Large intestine (tissue), 3 donors: ENCODE measurements at regions not wholly inside any gene's neighbourhood (a gene's known extent, or its start where the extent isn't known, plus 50 kb on each side); places are given as distances from the start of the nearest gene placed in this dataset.
"Not testable (repeated sequence)": the region's sequence is repeated elsewhere in the genome, so short reads cannot be mapped to it uniquely, and the experiment has no call there.

Experiments used
- DNase-seq, 2 donors: peaks; one replicate each; pipeline versions ENCODE4 v3.0.0 to v3.0.0-alpha.2; 2013
- H3K27ac ChIP-seq: one replicate; pipeline ENCODE4 v1.5.1; 2013; ENCODE audit warnings: low read length
- H3K27me3 ChIP-seq: 2 replicates; pipeline ENCODE4 v1.6.1; 2013; ENCODE audit warnings: low read length; ENCODE audit not compliant: control insufficient read depth, insufficient read depth
- H3K36me3 ChIP-seq: 2 replicates; pipeline ENCODE4 v1.6.1; 2013; ENCODE audit warnings: low read length; ENCODE audit not compliant: control insufficient read depth, insufficient read depth
- H3K4me1 ChIP-seq: one replicate; pipeline ENCODE4 v1.6.1; 2013; ENCODE audit warnings: low read length; ENCODE audit not compliant: control insufficient read depth, insufficient read depth
- H3K4me3 ChIP-seq: one replicate; pipeline ENCODE4 v1.5.1; 2013; ENCODE audit warnings: low read length
- H3K9me3 ChIP-seq: one replicate; pipeline ENCODE4 v1.6.1; 2013; ENCODE audit warnings: mild to moderate bottlenecking, low read depth, low read length, moderate library complexity; ENCODE audit not compliant: control insufficient read depth
- WGBS: methylation state at CpG from one replicate; pipeline ENCODE4 v1.1.5; 2013; ENCODE audit warnings: low lambda C conversion rate; ENCODE audit not compliant: insufficient coverage; 5-methylcytosine and 5-hydroxymethylcytosine counted together

DNA sequence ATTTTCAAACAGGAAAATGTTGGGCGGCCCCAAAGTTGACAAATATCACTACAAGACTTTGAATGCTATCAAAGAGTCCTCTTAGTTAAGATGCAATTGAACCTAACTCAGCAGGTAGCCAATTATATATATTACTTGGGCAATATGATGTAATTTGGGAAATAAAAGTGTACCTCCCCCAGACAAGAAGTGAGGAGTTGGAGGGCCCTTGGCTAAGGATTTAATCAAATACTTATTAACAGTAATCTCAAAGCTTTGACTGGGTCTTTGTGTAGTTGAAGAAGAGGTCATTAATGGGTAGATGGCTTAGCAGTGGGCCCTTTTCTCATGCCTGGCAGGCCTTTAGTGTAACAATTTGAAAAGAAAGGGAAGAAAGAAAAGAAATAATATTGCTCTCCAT, 599.0 kb downstream of the CSNK1G3 start:
- no peaks in the 10 kb centered on the region for H3K9me3 ChIP-seq
- no peaks in the 10 kb centered on the region for H3K27me3 ChIP-seq
- no peaks in the 10 kb centered on the region for H3K4me1 ChIP-seq
- H3K4me3 ChIP-seq = no peak overlapping the region
- no peaks in the 10 kb centered on the region for H3K36me3 ChIP-seq
- no CpG with 5 or more reads among the region's 1 CpG for WGBS
- H3K27ac ChIP-seq = no peak overlapping the region
- DNase-seq = no peak

DNA sequence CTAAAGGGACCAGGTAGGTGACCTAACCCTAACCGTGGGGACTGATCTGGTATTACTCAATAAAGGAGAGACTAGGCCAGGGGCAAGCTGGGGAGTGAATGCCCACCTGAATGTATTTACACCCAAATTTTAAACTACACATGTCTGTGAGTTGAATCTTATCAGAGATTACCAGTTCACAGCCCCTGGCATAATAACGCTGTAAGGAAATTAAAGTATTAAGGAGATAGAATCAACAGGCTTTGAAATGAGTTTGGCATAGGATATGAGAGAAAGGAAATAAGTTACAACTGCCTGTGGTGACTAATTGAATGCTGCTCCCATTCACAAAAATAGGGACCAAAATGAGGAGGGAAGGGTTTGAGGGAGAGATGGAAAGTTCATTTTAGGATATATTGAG, 593.3 kb downstream of the CSNK1G3 start:
- H3K4me3 ChIP-seq = no peak overlapping the region
- H3K36me3 ChIP-seq = no peaks in the 10 kb centered on the region
- no peak overlapping the region for H3K27ac ChIP-seq
- H3K4me1 ChIP-seq = no peaks in the 10 kb centered on the region
- WGBS = 80% methylated on average over 1 of the region's 2 CpGs
- no peaks in the 10 kb centered on the region for H3K27me3 ChIP-seq
- no peak for DNase-seq
- no peaks in the 10 kb centered on the region for H3K9me3 ChIP-seq

DNA sequence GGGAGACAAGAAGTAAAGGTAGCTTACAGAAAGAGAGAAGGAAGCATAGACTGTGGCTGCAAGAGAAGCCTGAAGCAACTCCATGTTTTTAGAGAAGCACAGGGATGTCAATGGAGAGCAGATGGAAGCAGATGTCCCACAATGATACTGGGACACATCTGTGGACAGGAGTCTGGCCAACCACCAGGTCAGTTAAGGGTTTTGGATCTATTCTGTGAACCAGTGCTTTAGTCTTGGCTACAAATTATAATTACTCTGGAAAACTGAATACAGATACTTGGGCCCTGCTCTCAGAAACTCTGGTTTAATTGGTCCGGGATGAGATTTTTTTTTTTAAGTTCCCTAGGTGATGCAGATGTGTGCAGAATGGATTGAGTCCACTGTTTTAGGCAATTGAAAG, 592.8 kb downstream of the CSNK1G3 start:
- H3K9me3 ChIP-seq = no peaks in the 10 kb centered on the region
- H3K36me3 ChIP-seq = no peaks in the 10 kb centered on the region
- H3K4me3 ChIP-seq = no peak overlapping the region
- H3K27ac ChIP-seq = no peak overlapping the region
- DNase-seq = no peak
- WGBS = no CpG with 5 or more reads among the region's 1 CpG
- H3K4me1 ChIP-seq = no peaks in the 10 kb centered on the region
- no peaks in the 10 kb centered on the region for H3K27me3 ChIP-seq

DNA sequence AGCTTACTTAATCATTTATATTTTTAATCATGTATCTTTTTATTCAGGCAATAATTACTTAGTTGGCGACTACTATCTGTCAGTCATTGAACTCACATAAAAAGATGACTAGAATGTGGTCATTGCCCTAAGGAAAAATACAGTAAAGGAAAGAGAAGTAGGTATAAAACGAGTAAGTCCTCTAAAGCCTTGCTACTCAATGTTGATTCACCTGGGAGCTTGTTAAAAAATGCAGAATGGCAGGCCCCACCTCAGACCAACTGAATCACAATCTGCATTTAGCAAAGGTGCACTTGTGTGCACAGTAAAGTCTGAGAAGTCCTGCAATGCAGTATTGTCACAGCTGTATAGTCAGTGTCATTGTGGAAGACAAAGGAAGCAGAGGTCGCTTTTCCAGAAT, 592.4 kb downstream of the CSNK1G3 start:
- WGBS = 100% methylated on average over 1 of the region's 3 CpGs
- no peak overlapping the region for H3K4me3 ChIP-seq
- no peaks in the 10 kb centered on the region for H3K9me3 ChIP-seq
- no peak overlapping the region for H3K27ac ChIP-seq
- H3K36me3 ChIP-seq = no peaks in the 10 kb centered on the region
- H3K4me1 ChIP-seq = no peaks in the 10 kb centered on the region
- H3K27me3 ChIP-seq = no peaks in the 10 kb centered on the region
- no peak for DNase-seq

DNA sequence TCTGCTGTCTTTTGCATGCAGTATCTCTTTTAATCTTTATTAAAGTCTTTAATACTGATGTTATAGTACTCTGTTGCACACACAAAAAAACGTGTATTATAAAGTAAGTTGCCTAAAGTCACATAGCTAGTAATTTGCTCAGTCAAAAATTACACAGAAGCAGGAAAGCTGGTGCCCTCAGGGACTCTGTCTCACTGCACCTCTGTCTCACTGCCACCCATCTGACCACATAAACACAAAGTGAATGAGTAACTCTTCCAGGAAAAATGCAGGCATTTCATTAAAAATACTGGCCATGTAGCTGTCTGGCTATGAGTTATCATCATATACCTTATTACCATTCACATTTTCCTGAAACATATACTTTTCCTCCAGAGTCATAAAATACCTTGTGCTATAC, 591.7 kb downstream of the CSNK1G3 start:
- no peaks in the 10 kb centered on the region for H3K27me3 ChIP-seq
- H3K4me1 ChIP-seq = no peaks in the 10 kb centered on the region
- no peak overlapping the region for H3K27ac ChIP-seq
- H3K36me3 ChIP-seq = no peaks in the 10 kb centered on the region
- DNase-seq = no peak
- no peak overlapping the region for H3K4me3 ChIP-seq
- H3K9me3 ChIP-seq = no peaks in the 10 kb centered on the region
- no CpG with 5 or more reads among the region's 1 CpG for WGBS

DNA sequence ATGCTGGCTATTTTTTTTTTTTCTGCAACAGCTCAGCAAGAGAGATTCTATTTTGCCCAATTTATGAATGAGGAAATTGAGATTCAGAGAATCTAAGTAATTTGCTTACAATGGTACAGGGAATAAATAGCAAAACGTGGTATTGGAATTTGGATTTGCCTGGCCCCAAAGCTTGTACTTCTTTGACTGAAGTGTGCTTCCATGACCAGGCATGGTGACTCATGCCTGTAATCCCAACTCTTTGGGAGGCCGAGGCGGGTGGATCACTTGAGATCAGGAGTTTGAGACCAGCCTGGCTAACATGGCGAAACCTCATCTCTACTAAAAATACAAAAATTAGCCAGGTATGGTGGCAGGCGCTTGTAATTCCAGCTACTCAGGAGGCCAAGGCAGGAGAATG, 591.1 kb downstream of the CSNK1G3 start:
- H3K4me1 ChIP-seq, H3K9me3 ChIP-seq, DNase-seq, H3K4me3 ChIP-seq, H3K36me3 ChIP-seq, H3K27me3 ChIP-seq, H3K27ac ChIP-seq: not testable (repeated sequence)
- no CpG with 5 or more reads among the region's 5 CpGs for WGBS

DNA sequence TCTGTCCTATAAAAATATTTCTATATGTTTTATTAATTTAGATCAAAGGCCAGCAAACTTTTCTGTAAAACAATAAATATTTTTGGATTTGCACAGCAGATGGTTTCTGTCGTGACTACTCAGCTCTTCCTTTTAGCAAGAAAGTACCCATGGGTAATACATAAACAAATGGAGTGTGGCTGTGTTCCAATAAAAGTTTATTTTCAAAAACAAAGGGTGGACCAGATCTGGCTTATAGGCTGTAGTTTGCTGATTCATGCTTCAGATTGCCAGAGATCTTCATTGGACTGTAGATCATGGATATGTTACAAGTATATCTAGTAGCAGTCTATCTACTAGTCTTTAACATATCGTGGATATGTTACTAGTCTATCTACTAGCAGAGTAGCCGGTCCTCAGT, 590.5 kb downstream of the CSNK1G3 start:
- no peak for DNase-seq
- Histone ChIP-seq H3K36me3 (no peaks in the 10 kb centered on the region), H3K27me3 (no peaks in the 10 kb centered on the region), H3K27ac (no peak overlapping the region), H3K4me3 (no peak overlapping the region), H3K4me1 (no peaks in the 10 kb centered on the region), H3K9me3 (no peaks in the 10 kb centered on the region)
- no CpG with 5 or more reads among the region's 3 CpGs for WGBS

DNA sequence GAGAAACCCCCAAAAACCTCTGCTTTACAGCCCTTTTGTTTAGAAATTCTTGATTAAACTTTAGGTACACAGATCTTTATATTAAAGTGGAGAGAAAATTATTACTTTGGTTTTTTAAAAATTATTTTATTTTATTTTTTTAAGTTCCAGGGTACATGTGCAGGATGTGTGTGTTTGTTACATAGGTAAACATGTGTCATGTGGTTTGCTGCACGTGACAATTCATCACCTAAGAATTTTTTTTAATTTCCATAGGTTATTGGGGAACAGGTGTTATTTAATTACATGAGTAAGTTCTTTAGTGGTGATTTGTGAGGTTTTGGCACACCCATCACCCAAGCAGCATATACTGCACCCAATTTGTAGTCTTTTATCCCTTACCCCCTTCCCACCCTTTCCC, 581.7 kb downstream of the CSNK1G3 start:
- DNase-seq = no peak
- Histone ChIP-seq H3K4me1 (no peaks in the 10 kb centered on the region), H3K9me3 (no peaks in the 10 kb centered on the region), H3K27ac (no peak overlapping the region), H3K36me3 (no peaks in the 10 kb centered on the region), H3K4me3 (no peak overlapping the region), H3K27me3 (no peaks in the 10 kb centered on the region)
- no CpG with 5 or more reads among the region's 1 CpG for WGBS

DNA sequence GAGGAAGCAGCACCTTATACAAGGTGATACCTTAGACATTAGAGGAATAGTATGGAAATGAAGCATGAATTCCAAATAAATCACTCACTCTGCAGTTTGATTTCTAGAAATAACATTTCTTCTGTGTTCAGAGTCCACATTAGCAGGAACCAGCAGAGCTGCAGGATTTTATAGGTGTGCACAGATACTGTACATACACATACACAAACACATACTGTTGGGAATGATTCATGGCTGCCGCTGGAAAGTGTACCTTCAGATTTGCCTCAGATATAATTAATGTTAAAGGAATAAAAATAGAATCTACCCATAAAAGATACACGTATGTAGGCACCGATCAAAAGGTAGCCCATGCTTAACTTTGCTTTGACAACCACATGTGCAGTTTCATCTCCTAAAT, 578.1 kb downstream of the CSNK1G3 start:
- 80% methylated on average over 1 of the region's 3 CpGs for WGBS
- Histone ChIP-seq H3K27ac (no peak overlapping the region), H3K36me3 (no peaks in the 10 kb centered on the region), H3K4me1 (no peaks in the 10 kb centered on the region), H3K9me3 (no peaks in the 10 kb centered on the region), H3K4me3 (no peak overlapping the region), H3K27me3 (no peaks in the 10 kb centered on the region)
- no peak for DNase-seq

DNA sequence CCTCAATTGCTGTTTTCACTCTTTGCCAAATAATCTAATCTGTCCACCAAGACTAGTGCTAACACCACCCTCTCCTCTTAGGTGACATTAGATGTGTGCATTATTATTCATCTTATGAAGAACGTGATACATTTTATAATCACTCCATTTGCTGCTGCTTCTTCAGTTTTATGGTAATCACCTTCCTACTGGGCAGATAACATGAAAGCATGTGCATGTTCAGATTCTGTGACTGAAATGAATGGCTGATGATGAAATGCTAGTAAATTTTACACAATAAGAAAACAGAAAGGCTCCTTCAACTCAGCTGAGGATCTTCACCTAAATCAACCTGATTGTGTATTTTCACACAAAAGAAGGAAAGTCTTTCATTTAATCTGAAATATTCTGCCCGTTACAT, 577.6 kb downstream of the CSNK1G3 start:
- no peak for DNase-seq
- Histone ChIP-seq H3K27ac (no peak overlapping the region), H3K27me3 (no peaks in the 10 kb centered on the region), H3K9me3 (no peaks in the 10 kb centered on the region), H3K4me3 (no peak overlapping the region), H3K36me3 (no peaks in the 10 kb centered on the region), H3K4me1 (no peaks in the 10 kb centered on the region)
- WGBS = 45% methylated on average over 2 of the region's 2 CpGs

DNA sequence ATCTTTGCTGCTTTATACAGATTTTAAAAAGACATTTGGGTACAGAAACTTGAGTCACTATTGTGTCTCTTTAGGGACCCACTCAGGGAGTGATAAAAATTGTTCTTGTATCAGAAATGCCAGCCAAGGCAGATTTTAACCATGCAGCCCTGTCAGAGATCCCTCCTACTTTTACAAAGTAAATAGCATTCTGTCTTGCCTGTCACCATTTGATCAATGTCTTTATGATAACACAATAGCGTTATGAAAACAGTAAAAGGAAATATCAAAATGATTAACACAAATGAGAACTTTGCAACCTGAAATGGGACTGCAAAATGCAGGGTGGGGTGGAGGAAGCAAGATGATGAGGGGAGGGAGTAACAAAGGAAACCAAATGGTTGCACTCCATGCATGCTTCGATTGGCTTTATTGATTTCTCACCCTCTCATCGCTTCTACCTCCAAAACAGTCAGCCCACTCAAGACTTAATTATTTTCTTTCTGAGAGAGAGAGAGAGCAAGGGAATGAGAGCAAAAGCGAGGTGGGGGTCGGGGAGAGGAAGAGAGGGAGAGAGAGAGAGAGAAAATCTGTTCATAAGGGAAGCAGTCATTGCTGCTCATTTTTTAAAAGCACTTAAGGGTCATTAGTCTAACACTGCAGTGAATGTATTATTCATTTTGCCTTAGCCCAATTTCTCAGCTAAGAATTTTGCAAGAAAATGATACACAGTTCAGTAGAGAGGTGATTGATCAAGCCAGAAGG, 576.5 kb downstream of the CSNK1G3 start:
- Histone ChIP-seq H3K36me3 (no peaks in the 10 kb centered on the region), H3K27ac (no peak overlapping the region), H3K27me3 (no peaks in the 10 kb centered on the region), H3K9me3 (no peaks in the 10 kb centered on the region), H3K4me1 (no peaks in the 10 kb centered on the region), H3K4me3 (no peak overlapping the region)
- no peak for DNase-seq
- 49% methylated on average over 3 of the region's 5 CpGs for WGBS
